NCI-H748 (cell line): ENCODE measurements at regions not wholly inside any gene's neighbourhood (a gene's known extent, or its start where the extent isn't known, plus 50 kb on each side); places are given as distances from the start of the nearest gene placed in this dataset.

Source experiments
- DNase-seq: peaks from one replicate; lab custom pipeline; 2025; ENCODE audit not compliant: unreplicated experiment; lab: John Stamatoyannopoulos, UW

DNA sequence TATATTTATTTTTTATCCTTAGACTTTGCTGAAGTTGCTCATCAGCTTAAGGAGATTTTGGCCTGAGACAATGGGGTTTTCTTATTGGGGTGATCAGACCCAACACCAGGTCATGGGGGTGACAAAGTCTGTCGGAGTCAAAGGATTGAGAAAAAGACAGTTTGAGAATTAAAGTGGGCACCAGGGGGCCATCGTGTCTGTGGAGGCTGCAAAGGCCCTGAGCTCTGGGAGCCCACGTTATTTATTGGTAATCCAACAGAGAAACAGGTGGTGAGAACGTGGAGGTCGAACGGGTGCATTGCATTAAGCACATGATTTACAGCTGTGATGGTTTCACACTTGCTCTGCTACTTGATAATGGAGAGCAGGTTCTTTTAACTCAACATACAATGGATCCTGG lies 102.5 kb upstream of the CDH10 start:
- DNase-seq = peak; percentile 24

DNA sequence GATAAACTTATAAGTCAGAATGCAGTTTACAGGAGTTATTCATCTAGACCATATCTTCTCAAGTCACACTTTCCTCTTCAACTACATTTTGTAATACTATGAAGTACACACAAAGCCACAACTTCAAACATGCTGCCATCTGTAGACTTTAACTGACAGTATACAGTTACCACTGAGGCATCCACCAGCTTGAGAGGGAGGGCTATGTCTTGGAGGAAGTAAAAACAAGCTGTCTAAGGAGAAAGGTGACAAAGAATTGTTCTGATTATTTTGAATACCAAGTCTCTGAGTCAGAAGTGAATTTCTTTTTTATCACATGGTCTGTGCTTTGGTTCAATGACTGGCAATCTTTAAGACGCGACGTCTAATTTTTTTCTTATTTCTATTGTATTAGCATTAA lies 97.6 kb upstream of the CDH10 start:
- no peak for DNase-seq

DNA sequence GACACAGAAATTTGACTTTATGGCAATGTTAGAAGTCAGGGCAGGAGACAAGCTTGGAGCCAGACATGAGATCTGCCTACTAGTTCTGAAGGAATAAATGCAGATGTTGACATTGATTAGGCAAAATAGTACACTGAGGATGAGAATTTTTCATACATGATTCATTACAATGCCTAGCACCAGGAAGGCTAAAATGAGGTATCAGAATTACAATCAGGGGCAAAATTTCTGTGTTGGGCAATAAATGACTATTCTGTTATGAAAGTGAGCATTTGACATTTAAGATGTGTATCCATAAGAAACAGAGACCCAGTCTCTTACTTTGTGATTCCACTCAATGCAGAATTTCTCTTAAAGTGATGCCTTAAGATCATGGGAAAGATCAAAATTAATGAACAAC lies 92.4 kb upstream of the CDH10 start:
- DNase-seq = no peak

DNA sequence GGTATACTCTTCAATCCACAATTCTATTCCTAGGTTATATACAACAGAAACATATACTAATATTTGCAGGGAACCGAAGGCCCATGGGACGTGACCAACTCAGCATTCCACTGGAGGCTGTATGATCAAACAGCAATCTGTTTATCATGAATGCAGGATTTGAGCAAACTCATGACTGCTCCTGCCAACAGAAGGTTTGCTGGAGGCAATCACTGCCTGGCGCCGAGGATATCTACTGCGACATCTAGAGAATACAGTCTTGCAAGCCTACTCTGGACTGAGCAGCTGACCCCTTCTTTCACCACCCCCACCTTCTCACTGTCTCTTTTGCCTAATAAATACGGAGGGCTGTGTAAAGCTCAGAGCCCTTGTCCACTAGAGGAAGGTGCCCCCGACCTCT lies 90.5 kb upstream of the CDH10 start:
- DNase-seq = no peak

DNA sequence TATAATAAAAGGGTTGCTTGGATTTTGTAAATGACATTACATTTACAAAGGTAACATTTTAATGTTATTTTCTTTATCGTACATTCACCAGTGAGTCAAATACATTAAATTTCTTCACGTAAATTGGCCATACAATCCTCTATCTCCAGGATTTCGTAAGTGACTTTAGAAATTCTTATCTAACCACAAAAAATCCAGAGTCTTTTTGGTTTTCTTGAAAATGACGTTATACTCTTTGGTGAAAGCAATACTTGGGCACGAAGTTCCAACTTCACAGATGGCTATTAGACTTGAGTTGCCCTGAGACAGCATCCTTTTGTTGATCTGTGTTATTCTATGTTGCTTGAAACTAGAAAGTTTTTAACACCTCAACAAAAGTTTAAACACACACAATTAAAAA lies 87.4 kb upstream of the CDH10 start:
- DNase-seq = no peak

DNA sequence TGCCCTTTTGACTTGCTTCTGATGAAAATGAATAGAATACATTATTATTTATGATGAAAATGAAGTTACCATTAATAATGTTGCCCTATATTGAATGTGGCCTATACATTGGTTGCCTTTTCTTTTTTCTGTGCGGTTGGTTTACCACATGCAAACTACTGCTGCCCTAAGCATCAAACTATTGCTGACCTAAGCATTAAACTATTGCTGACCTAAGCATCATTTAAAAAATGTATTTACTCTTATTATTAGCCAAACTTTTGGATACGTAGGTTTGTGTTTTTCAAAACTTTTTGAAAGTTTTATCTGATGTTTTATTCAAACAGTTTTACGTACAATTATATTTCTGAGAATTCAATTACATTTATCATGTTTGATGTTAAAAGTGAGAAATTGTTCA lies 76.0 kb upstream of the CDH10 start:
- DNase-seq = no peak

DNA sequence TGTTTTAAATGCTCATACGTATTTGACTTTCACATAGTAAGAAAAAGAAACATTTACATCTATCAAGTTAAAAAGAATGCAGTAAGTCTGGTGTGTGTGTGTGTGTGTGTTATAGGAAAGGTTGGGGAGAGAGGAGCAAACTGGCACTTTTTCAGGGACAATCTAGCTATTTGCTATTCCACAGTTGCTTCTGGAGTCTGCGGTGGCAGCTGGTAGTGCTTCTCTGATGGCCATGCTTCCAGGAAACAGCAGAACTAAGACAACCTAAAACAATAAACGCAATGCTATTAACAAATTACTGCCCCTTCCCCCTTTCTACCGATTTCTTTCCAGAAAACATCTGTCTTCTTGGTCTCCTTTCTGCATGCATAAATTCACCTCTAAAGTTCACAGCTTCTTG lies 70.0 kb upstream of the CDH10 start:
- DNase-seq = peak; percentile 39

DNA sequence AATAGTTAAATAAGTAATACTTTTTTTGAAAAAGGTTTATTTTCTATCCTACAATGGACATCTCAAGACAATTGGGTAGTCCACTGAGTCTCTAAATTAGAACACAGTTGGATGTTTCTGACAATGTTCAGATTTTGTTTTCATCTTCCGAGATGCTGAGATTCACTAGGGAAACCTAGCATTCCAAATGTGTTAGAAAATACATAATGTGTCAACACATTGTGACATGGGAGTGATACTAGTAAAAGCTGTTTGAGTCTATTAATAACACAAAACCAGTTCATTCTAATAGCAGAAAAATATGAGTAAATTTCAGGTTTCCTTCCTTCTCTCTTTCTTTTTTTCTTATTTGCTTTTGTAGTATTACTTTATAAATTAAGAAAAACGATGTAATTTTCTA lies 68.2 kb upstream of the CDH10 start:
- DNase-seq = no peak

DNA sequence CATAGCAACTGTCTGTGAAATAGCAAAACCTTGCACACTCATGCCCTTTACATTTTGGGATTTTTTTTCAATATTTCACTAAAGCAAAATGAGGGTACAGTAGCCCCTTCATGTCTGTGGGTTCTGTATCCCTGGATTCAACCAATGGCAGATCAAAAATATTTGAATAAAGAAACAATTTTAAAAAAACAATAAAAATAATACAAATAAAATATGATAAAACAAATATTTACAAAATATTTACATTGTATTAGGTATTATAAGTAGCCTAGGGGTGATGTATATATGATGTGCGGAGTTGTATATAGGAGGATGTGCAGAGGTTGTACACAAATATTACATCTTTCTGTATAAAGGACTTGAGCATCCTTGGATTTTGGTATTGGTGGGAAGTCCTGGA lies 67.3 kb upstream of the CDH10 start:
- no peak for DNase-seq

DNA sequence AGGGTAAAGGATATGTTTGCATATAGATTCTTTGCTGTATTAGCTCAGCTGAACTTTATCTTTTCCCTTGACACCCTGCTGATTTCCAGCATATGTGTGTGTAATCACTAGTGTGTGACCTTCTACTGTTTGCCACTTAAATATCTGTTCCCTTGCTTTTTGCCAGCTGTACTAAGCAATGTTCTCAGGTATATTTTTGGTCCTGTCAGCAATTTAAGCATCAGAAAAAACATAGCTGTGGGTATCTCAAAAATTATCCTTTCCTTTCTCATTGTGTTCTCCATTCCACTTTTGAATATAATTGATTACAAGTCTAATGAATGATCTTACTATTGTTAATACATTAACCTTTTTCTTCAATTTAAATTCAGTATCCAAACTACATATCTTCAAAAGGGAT lies 59.2 kb upstream of the CDH10 start:
- DNase-seq = peak; percentile 67
